HepG2 (cell line): ENCODE measurements at regions not wholly inside any gene's neighbourhood (a gene's known extent, or its start where the extent isn't known, plus 50 kb on each side); places are given as distances from the start of the nearest gene placed in this dataset.

Source experiments
- ATAC-seq: fragments of 200-7000 bp; cut with Tn5 transposase; 3 replicates; pipeline ENCODE4 v1.9.1; 2020; ENCODE audit warnings: mild to moderate bottlenecking, moderate library complexity
- BruUV-seq: library from RNA; stranded (reverse); fragments of 400-500 nt; replicated peaks from 2 replicates; lab custom pipeline; 2021; lab: Mats Ljungman, UMichigan
- CTCF ChIA-PET: fragments of 300-600 bp; formaldehyde crosslinking; extraction: SDS; loops from one replicate; lab custom pipeline; 2021; ENCODE audit warnings: low total read pairs, inconsistent platforms, low intra/inter-chr PET ratio; lab: Yijun Ruan, JAX
- POLR2A ChIA-PET: fragments of 350-600 bp; sonication (Branson Sonifier 250); formaldehyde crosslinking; loops from one replicate; lab custom pipeline; 2020; ENCODE audit warnings: antibody characterized with exemption, inconsistent platforms; lab: Yijun Ruan, JAX
- DNase-seq: peaks from one replicate; pipeline ENCODE4 v3.0.0-alpha.2; 2015; ENCODE audit warnings: low spot score
- FAIRE-seq: peaks from 3 replicates; lab custom pipeline; 2011; peaks lifted over from hg19 to GRCh38; lab: Jason Lieb, UNC
- H2AFZ ChIP-seq: one replicate; pipeline ENCODE4 v1.6.1; 2011; ENCODE audit warnings: low read length, inconsistent platforms
- H3K27ac ChIP-seq: fragments of 300-600 bp; 3 replicates; pipeline ENCODE4 v1.8.0; 2011; ENCODE audit warnings: mixed run types, mild to moderate bottlenecking, mixed read lengths, low read length, inconsistent platforms; ENCODE audit not compliant: insufficient read depth; ENCODE audit errors: extremely low read length
- H3K27me3 ChIP-seq, 2 experiments: fragments of 200-600 bp in 1 of 2; 2 replicates in 1 of 2; 3 replicates in 1 of 2; pipeline versions ENCODE4 v1.6.0 to v1.8.0; 2011; ENCODE audit warnings: low read length in 2 of 2, mild to moderate bottlenecking in 2 of 2, moderate library complexity in 2 of 2, inconsistent platforms in 1 of 2; ENCODE audit not compliant: insufficient read depth in 2 of 2, control insufficient read depth in 1 of 2
- H3K36me3 ChIP-seq, 2 experiments: fragments of 200-600 bp in 1 of 2; replicated peaks in 1 of 2; 2 replicates in 1 of 2; 3 replicates in 1 of 2; pipeline versions ENCODE4 v1.5.1 to v1.8.0; 2011; ENCODE audit warnings: low read length in 2 of 2, inconsistent platforms in 1 of 2; ENCODE audit not compliant: insufficient read depth in 2 of 2, control insufficient read depth in 1 of 2
- H3K4me1 ChIP-seq: 2 replicates; pipeline ENCODE4 v1.5.1; 2012; ENCODE audit warnings: low read length, inconsistent platforms; ENCODE audit not compliant: insufficient read depth
- H3K4me2 ChIP-seq: 2 replicates; pipeline ENCODE4 v1.6.0; 2011; ENCODE audit warnings: low read depth, low read length, inconsistent platforms
- H3K4me3 ChIP-seq, 3 experiments: fragments of 200-600 bp in 1 of 3; sonication (generic), shearing (Covaris generic) in 1 of 3; replicated peaks in 1 of 3; 2 replicates each; pipeline ENCODE4 v1.5.1; 2011 to 2016; ENCODE audit warnings: low read length in 3 of 3, inconsistent platforms in 2 of 3, low read depth in 2 of 3, mild to moderate bottlenecking in 2 of 3, control low read depth in 1 of 3, mixed read lengths in 1 of 3; ENCODE audit not compliant: insufficient read depth in 1 of 3
- H3K79me2 ChIP-seq: one replicate; pipeline ENCODE4 v1.6.1; 2011; ENCODE audit warnings: low read length, inconsistent platforms; ENCODE audit not compliant: insufficient read depth
- H3K9ac ChIP-seq: 2 replicates; pipeline ENCODE4 v1.6.0; 2011; ENCODE audit warnings: mild to moderate bottlenecking, low read depth, low read length, inconsistent platforms; ENCODE audit not compliant: insufficient read depth
- H3K9me3 ChIP-seq: 2 replicates; pipeline ENCODE4 v1.5.1; 2012; ENCODE audit warnings: mild to moderate bottlenecking, low read length
- H4K20me1 ChIP-seq: 2 replicates; pipeline ENCODE4 v1.6.0; 2011; ENCODE audit warnings: inconsistent platforms, mild to moderate bottlenecking, low read length, moderate library complexity; ENCODE audit not compliant: insufficient read depth
- DPF2 ChIP-seq: sonication (generic); formaldehyde crosslinking; IDR thresholded peaks from 2 replicates; pipeline ENCODE4 v1.4.0; 2020; ENCODE audit warnings: mild to moderate bottlenecking, low read depth, missing genetic modification reagents, borderline replicate concordance
- GATAD2A ChIP-seq: IDR thresholded peaks from 2 replicates; pipeline ENCODE4 v1.6.1; 2016
- IRF2 ChIP-seq: IDR thresholded peaks from 2 replicates; pipeline ENCODE4 v1.6.1; 2018; ENCODE audit warnings: missing genetic modification reagents, missing compliant biosample characterization
- NR2F1 ChIP-seq, 2 experiments: fragments of 450-650 bp in 1 of 2; formaldehyde crosslinking in 1 of 2; IDR thresholded peaks; 2 replicates each; pipeline versions ENCODE4 v1.5.0 to v1.6.1; 2016 to 2020; ENCODE audit warnings: mild to moderate bottlenecking in 1 of 2, missing compliant biosample characterization in 1 of 2, missing genetic modification reagents in 1 of 2, moderate library complexity in 1 of 2
- THAP11 ChIP-seq: IDR thresholded peaks from 2 replicates; pipeline ENCODE4 v1.6.1; 2016; ENCODE audit warnings: missing biosample characterization, missing genetic modification reagents
- ZNF564 ChIP-seq: sonication (generic); formaldehyde crosslinking; IDR thresholded peaks from 2 replicates; pipeline ENCODE4 v1.8.1; 2023; ENCODE audit warnings: mild to moderate bottlenecking, missing genetic modification reagents
- WGBS: methylation state at CpG from one replicate; pipeline ENCODE4 v1.1.6; 2017; ENCODE audit warnings: low lambda C conversion rate; 5-methylcytosine and 5-hydroxymethylcytosine counted together
- in situ Hi-C: cut with HindIII; loops from 2 replicates; pipeline ENCODE4 v1.10.0; 2017; ENCODE audit warnings: low pct_unique_long_range_greater_than_20kb; ENCODE audit not compliant: extremely low pct_ligation_motif_present
- intact Hi-C: fragments of 100-400 bp; cut with micrococcal nuclease; formaldehyde crosslinking; loops from one replicate; pipeline ENCODE4 v1.10.0; 2022; ENCODE audit not compliant: unreplicated experiment
- TF ChIP-seq, protein P1 (sequence below): sonication (generic); formaldehyde crosslinking; IDR thresholded peaks from 2 replicates; pipeline ENCODE4 v1.4.0; 2020; ENCODE audit warnings: missing genetic modification reagents
- TF ChIP-seq, protein P2 (sequence below): sonication (generic); formaldehyde crosslinking; IDR thresholded peaks from 2 replicates; pipeline ENCODE4 v1.9.0; 2021; ENCODE audit warnings: missing genetic modification reagents, mild to moderate bottlenecking, borderline replicate concordance
- TF ChIP-seq, protein P3 (sequence below): sonication (generic); formaldehyde crosslinking; IDR thresholded peaks from 2 replicates; pipeline ENCODE4 v1.8.0; 2022; ENCODE audit warnings: mild to moderate bottlenecking, missing genetic modification reagents; ENCODE audit not compliant: insufficient replicate concordance

DNA sequence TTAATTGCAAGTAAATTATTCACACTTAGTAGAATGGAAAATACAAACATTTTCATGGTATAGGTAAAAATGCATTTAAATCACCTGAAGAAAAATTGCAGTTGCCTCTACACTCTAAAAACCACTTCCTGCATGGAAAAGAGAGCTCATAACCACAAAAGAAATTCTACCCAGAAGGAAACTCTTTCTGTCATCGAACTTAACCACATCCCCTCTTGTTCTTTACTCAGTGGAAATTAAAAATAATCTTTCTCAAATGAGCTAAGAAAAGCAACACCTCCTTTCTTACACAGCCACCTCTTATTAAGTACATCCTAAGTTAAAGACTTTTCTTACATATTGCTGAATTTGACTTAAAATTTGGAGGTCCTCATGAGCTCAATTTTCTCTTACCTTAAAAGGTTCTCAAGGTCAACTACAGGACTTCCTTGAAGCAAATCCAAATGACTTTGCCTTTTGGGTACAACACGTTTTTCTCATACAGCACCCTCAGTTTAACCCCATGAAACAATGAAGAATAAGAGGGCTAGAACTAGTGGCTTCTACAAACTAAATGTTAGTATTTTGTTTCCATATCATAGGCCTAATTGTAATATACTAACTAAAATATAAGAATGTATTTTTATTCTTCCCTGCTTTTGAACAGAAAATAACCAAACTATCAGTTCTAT, 109.1 kb upstream of the CRIM1 start:
- CTCF ChIA-PET, result no interaction called here
- no peaks in the 10 kb centered on the region for H3K4me1 ChIP-seq
- intact Hi-C loops (no loop called here), in situ Hi-C loops (no loop called here)
- FAIRE-seq (no peak), ATAC-seq (no peak), DNase-seq (no peak)
- POLR2A ChIA-PET, result no interaction called here
- TF ChIP-seq DPF2 (CRISPR knock-in tag) (no peak), ZNF564 (CRISPR knock-in tag) (no peak), THAP11 (no peak), IRF2 (CRISPR knock-in tag) (no peak), NR2F1 (CRISPR knock-in tag; IDR thresholded peaks at IDR 0.05) (no peak), GATAD2A (CRISPR knock-in tag) (no peak)
- TF ChIP-seq, protein P1, sequence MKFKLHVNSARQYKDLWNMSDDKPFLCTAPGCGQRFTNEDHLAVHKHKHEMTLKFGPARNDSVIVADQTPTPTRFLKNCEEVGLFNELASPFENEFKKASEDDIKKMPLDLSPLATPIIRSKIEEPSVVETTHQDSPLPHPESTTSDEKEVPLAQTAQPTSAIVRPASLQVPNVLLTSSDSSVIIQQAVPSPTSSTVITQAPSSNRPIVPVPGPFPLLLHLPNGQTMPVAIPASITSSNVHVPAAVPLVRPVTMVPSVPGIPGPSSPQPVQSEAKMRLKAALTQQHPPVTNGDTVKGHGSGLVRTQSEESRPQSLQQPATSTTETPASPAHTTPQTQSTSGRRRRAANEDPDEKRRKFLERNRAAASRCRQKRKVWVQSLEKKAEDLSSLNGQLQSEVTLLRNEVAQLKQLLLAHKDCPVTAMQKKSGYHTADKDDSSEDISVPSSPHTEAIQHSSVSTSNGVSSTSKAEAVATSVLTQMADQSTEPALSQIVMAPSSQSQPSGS (CRISPR knock-in tag), result no peak
- TF ChIP-seq, protein P2, sequence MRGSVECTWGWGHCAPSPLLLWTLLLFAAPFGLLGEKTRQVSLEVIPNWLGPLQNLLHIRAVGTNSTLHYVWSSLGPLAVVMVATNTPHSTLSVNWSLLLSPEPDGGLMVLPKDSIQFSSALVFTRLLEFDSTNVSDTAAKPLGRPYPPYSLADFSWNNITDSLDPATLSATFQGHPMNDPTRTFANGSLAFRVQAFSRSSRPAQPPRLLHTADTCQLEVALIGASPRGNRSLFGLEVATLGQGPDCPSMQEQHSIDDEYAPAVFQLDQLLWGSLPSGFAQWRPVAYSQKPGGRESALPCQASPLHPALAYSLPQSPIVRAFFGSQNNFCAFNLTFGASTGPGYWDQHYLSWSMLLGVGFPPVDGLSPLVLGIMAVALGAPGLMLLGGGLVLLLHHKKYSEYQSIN, result no peak
- TF ChIP-seq, protein P3, sequence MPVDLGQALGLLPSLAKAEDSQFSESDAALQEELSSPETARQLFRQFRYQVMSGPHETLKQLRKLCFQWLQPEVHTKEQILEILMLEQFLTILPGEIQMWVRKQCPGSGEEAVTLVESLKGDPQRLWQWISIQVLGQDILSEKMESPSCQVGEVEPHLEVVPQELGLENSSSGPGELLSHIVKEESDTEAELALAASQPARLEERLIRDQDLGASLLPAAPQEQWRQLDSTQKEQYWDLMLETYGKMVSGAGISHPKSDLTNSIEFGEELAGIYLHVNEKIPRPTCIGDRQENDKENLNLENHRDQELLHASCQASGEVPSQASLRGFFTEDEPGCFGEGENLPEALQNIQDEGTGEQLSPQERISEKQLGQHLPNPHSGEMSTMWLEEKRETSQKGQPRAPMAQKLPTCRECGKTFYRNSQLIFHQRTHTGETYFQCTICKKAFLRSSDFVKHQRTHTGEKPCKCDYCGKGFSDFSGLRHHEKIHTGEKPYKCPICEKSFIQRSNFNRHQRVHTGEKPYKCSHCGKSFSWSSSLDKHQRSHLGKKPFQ (CRISPR knock-in tag), result no peak
- H3K4me3 ChIP-seq, result no peak overlapping the region
- H3K36me3 ChIP-seq, result no peaks in the 10 kb centered on the region
- H4K20me1 ChIP-seq, result no peaks in the 10 kb centered on the region
- no peaks in the 10 kb centered on the region for H3K27me3 ChIP-seq
- H3K9ac ChIP-seq, result no peak overlapping the region
- no peak overlapping the region for H3K27ac ChIP-seq
- H3K4me2 ChIP-seq, result no peak overlapping the region
- no TSS peak for BruUV-seq
- H2AFZ ChIP-seq, result no peak overlapping the region
- WGBS, result 2% methylated on average over 2 of the region's 2 CpGs
- H3K9me3 ChIP-seq, result no peaks in the 10 kb centered on the region
- no peaks in the 10 kb centered on the region for H3K79me2 ChIP-seq
